Cardiac fibroblast (primary cell): ENCODE measurements at regions not wholly inside any gene's neighbourhood (a gene's known extent, or its start where the extent isn't known, plus 50 kb on each side); places are given as distances from the start of the nearest gene placed in this dataset.

Experiments used
- DNase-seq, 2 donors: peaks; one replicate each; pipeline versions ENCODE4 v3.0.0 to v3.0.0-alpha.2; 2010; ENCODE audit warnings: low read depth in 2 of 2
- H3K4me3 ChIP-seq, 2 donors: replicated peaks in 1 of 2; 1 replicate in 1 of 2; 2 replicates in 1 of 2; pipeline ENCODE4 v1.5.1; 2011; ENCODE audit warnings: low read depth in 2 of 2, low read length in 2 of 2, mild to moderate bottlenecking in 2 of 2, moderate library complexity in 1 of 2
- CTCF ChIP-seq: IDR thresholded peaks from one replicate; pipeline ENCODE4 v1.5.1; 2011; ENCODE audit warnings: low read depth, mild to moderate bottlenecking, low read length, inconsistent platforms

- no peak for DNase-seq
- no peak overlapping the region for H3K4me3 ChIP-seq
- TF ChIP-seq CTCF: no peak
Measured at GRCh38 chr1:36560177-36560576, 77.5 kb upstream of the CSF3R start.

DNA sequence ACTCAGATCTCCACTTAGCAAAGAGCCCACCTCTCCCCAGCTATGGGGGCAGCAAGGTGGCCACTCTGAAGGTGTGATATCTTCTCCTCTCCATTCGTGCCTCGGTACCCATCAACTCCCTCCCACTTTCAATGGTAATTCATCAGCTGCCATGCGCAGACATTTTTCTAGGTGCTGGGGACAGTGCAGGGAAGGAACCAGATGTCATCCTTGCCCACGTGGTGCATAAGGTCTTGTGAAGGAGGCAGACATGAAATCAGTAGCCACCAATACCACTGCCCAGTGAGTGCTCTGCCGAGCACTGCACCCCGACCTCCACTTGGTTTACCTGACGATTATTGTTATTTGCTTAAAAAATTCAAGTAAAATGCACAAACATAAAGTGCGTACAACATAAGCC is 76.3 kb upstream of the CSF3R start:
- DNase-seq: no peak
- no peak overlapping the region for H3K4me3 ChIP-seq
- no peak for TF ChIP-seq CTCF

- no peak for DNase-seq
- TF ChIP-seq CTCF: no peak
- H3K4me3 ChIP-seq: no peak overlapping the region
Measured at GRCh38 chr1:36557041-36558000, 74.6 kb upstream of the CSF3R start.

- no peak for TF ChIP-seq CTCF
- H3K4me3 ChIP-seq: no peak overlapping the region
- no peak for DNase-seq
Measured at GRCh38 chr1:36555041-36555440, 72.3 kb upstream of the CSF3R start.

DNA sequence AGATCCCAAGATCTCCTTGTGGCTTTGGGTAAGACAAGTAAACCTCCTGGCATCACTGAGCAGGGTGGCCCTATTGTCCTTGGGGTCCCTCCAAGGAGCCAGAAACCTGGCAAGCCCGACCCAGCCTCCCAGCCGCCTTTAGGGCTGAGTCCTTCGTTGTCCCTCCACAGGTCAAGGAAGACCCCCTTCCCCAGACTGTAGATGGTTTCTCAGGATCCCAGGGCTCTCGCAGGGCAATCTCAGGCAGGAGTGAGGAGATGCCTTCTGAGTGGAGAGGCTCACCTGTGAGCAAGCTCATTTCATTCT is 71.6 kb upstream of the CSF3R start:
- no peak for DNase-seq
- TF ChIP-seq CTCF: no peak
- no peak overlapping the region for H3K4me3 ChIP-seq

GRCh38 chr1:36553591-36554322 is 71.0 kb upstream of the CSF3R start:
- TF ChIP-seq CTCF: peak; percentile 73
- DNase-seq: peak; percentile 55 to 64

More at GRCh38 chr1:36553591-36554322, 71.0 kb upstream of the CSF3R start:
- H3K4me3 ChIP-seq: no peak overlapping the region
